OCI-LY3 (cell line): ENCODE measurements at regions not wholly inside any gene's neighbourhood (a gene's known extent, or its start where the extent isn't known, plus 50 kb on each side); places are given as distances from the start of the nearest gene placed in this dataset.
A peak's percentile ranks its signal among the peaks of the same experiment; 100 is the strongest.

Experiments used
- H2AFZ ChIP-seq: fragments of 200-600, 300-600 bp; shearing (Covaris generic); 2 replicates; pipeline ENCODE4 v1.6.0; 2014; ENCODE audit warnings: antibody characterized with exemption, low read depth, low read length
- H3K27ac ChIP-seq: fragments of 200-600, 300-600 bp; sonication (generic); 2 replicates; pipeline ENCODE4 v1.5.1; 2014; ENCODE audit warnings: mild to moderate bottlenecking, low read length, moderate library complexity, mixed read lengths
- H3K27me3 ChIP-seq: fragments of 200-600, 300-600 bp; sonication (generic); 2 replicates; pipeline ENCODE4 v1.6.1; 2014; ENCODE audit warnings: low read depth, low read length, mixed read lengths
- H3K36me3 ChIP-seq: fragments of 200-600, 300-600 bp; sonication (generic); replicated peaks from 2 replicates; pipeline ENCODE3; 2014; ENCODE audit warnings: low read depth, low read length, mixed read lengths
- H3K4me1 ChIP-seq: fragments of 300-600, 200-600 bp; sonication (generic); 2 replicates; pipeline ENCODE4 v1.6.1; 2014; ENCODE audit warnings: low read length, mixed read lengths
- H3K4me2 ChIP-seq: fragments of 200-600, 300-600 bp; sonication (generic); 2 replicates; pipeline ENCODE4 v1.6.1; 2014; ENCODE audit warnings: low read length, mixed read lengths
- H3K4me3 ChIP-seq: fragments of 300-600, 200-600 bp; sonication (generic); 2 replicates; pipeline ENCODE4 v1.5.1; 2014; ENCODE audit warnings: antibody characterized with exemption, mild to moderate bottlenecking, low read length, moderate library complexity
- H3K79me2 ChIP-seq: fragments of 300-600, 200-600 bp; shearing (Covaris generic); 2 replicates; pipeline ENCODE4 v1.6.1; 2014; ENCODE audit warnings: mild to moderate bottlenecking, low read length, mixed read lengths
- H3K9ac ChIP-seq: fragments of 300-600, 200-600 bp; shearing (Covaris generic); 2 replicates; pipeline ENCODE4 v1.6.0; 2014; ENCODE audit warnings: mild to moderate bottlenecking, low read length, moderate library complexity
- H3K9me3 ChIP-seq: fragments of 200-600, 300-600 bp; shearing (Covaris generic); 2 replicates; pipeline ENCODE4 v1.6.1; 2014; ENCODE audit warnings: low read length, mixed read lengths; ENCODE audit not compliant: insufficient read depth
- H4K20me1 ChIP-seq: fragments of 200-600, 300-600 bp; sonication (generic); 2 replicates; pipeline ENCODE4 v1.6.1; 2016; ENCODE audit warnings: low read length, mixed read lengths; ENCODE audit not compliant: insufficient read depth
- EZH2phosphoT487 ChIP-seq: fragments of 200-600 bp; shearing (Covaris generic); IDR thresholded peaks from 2 replicates; pipeline ENCODE4 v1.6.1; 2018; ENCODE audit warnings: antibody characterized with exemption, mixed run types, low read depth
- TF ChIP-seq, protein P1 (sequence below): fragments of 200-600, 300-600 bp; sonication (generic); IDR thresholded peaks from 2 replicates; pipeline ENCODE4 v1.5.1; 2014; ENCODE audit warnings: antibody characterized with exemption, low read length, low read depth

DNA sequence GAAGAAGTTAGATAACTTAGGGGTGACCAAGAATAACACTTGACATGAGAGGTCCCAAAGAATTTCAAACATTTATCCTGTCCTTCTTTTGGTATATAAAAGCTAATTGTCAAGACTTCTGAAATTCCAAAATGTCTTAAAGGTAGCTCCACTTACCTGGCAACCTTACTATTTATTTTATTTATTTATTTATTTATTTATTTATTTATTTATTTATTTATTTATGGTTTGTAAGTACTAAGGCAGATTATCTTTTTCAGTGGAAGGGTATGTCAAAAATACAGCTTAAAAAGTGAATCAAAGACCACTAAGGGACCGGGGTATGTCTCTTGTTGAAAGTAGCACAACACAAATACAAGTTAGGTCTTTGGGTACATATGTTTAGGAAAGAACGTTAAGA, 620.8 kb upstream of the B3GALT2 start:
- Histone ChIP-seq H2AFZ (no peak overlapping the region), H3K4me1 (peaks cover 31% of the 10 kb centered on the region), H3K36me3 (no peaks in the 10 kb centered on the region), H3K4me3 (no peak overlapping the region), H3K27me3 (no peaks in the 10 kb centered on the region), H3K9me3 (no peaks in the 10 kb centered on the region), H4K20me1 (no peaks in the 10 kb centered on the region), H3K9ac (no peak overlapping the region), H3K27ac (no peak overlapping the region), H3K79me2 (no peaks in the 10 kb centered on the region), H3K4me2 (no peak overlapping the region)
- TF ChIP-seq EZH2phosphoT487: no peak
- TF ChIP-seq, protein P1, sequence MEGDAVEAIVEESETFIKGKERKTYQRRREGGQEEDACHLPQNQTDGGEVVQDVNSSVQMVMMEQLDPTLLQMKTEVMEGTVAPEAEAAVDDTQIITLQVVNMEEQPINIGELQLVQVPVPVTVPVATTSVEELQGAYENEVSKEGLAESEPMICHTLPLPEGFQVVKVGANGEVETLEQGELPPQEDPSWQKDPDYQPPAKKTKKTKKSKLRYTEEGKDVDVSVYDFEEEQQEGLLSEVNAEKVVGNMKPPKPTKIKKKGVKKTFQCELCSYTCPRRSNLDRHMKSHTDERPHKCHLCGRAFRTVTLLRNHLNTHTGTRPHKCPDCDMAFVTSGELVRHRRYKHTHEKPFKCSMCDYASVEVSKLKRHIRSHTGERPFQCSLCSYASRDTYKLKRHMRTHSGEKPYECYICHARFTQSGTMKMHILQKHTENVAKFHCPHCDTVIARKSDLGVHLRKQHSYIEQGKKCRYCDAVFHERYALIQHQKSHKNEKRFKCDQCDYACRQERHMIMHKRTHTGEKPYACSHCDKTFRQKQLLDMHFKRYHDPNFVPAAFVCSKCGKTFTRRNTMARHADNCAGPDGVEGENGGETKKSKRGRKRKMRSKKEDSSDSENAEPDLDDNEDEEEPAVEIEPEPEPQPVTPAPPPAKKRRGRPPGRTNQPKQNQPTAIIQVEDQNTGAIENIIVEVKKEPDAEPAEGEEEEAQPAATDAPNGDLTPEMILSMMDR: no peak

DNA sequence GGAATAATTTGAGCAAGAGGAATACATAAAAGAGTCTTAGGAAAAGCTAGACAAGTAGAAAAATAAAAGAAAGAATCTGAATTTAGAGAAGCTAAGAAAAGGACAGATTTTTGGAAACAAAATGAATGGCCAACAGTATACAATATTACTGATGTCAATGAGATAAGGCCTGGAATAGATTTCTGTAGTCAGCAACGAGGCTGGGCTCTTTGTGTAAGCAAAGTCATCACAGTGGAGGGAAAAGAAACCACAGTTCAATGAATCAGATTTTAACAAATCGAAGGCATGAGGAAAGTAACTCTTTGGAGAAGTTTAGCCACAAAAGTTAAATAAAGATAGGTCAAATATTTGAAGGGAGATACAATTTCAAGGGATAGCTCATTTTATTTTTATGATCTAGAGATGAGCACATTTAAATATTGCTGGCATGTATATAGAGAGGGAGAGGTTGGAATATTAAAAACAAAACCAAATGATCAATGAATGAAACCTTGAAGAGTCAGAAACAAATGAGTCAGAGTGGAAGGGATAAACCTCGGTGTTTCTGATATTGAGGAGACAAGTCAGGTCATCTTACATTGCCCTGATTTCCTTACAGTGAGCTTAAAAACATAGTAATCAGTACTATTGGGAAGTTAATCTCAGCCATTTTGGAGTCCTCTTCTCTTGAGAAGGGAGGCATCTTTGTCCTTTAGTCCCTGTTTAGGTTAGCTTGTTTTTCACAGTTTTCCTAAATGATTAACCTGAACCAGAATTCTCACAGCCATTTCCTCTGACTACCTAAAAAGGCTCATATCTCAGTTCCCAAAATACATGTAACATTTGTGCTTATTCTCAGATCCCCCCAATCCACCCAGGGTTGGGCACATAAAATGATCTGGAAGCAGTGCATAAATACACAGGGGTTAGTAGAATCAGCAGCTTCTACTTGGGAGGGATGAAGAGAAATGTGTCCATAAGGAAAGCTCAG, 620.0 kb upstream of the B3GALT2 start:
- no peak for TF ChIP-seq EZH2phosphoT487
- TF ChIP-seq, protein P1: no peak
- Histone ChIP-seq H3K27me3 (no peaks in the 10 kb centered on the region), H3K27ac (no peak overlapping the region), H3K79me2 (no peaks in the 10 kb centered on the region), H3K4me3 (no peak overlapping the region), H3K9ac (no peak overlapping the region), H3K4me2 (peak overlapping the region; percentile 22), H4K20me1 (no peaks in the 10 kb centered on the region), H2AFZ (0 out of 2 replicates have a peak overlapping the region, but pooled peaks have one; percentile 10), H3K36me3 (no peaks in the 10 kb centered on the region), H3K9me3 (no peaks in the 10 kb centered on the region), H3K4me1 (peaks cover 36% of the 10 kb centered on the region)

GRCh38 chr1:193799948-193800690, 613.7 kb upstream of the B3GALT2 start:
- no peaks in the 10 kb centered on the region for H4K20me1 ChIP-seq
- no peak overlapping the region for H3K4me3 ChIP-seq
- TF ChIP-seq, protein P1: no peak
- TF ChIP-seq EZH2phosphoT487: no peak
- no peaks in the 10 kb centered on the region for H3K27me3 ChIP-seq
- H2AFZ ChIP-seq: no peak overlapping the region
- H3K36me3 ChIP-seq: no peaks in the 10 kb centered on the region
- no peak overlapping the region for H3K4me2 ChIP-seq
- H3K9ac ChIP-seq: no peak overlapping the region
- no peak overlapping the region for H3K27ac ChIP-seq
- no peaks in the 10 kb centered on the region for H3K9me3 ChIP-seq
- peaks cover 14% of the 10 kb centered on the region for H3K4me1 ChIP-seq
- H3K79me2 ChIP-seq: no peaks in the 10 kb centered on the region

DNA sequence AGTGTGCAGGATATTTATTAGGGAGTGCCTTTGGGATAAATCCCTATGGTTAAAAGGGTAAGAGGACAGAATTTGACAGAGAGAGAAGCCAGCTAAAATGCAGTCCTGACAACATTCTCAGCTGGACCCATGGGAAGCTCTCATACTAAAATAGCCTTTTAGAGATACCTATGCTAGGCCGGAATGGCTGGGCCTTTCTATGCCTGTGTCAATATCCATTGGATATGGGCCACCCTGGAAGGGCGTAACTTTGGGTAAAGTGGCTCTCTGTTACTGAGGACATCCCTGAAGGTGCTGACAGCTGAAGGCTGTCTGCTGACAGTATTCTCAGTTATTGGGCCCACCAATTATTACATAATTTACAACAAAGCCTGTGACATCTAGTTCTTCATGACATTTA, 613.0 kb upstream of the B3GALT2 start:
- Histone ChIP-seq H3K27ac (no peak overlapping the region), H3K4me3 (no peak overlapping the region), H4K20me1 (no peaks in the 10 kb centered on the region), H2AFZ (no peak overlapping the region), H3K79me2 (no peaks in the 10 kb centered on the region), H3K36me3 (no peaks in the 10 kb centered on the region), H3K4me2 (no peak overlapping the region), H3K4me1 (peaks cover 14% of the 10 kb centered on the region), H3K9me3 (no peaks in the 10 kb centered on the region), H3K27me3 (no peaks in the 10 kb centered on the region), H3K9ac (no peak overlapping the region)
- no peak for TF ChIP-seq EZH2phosphoT487
- TF ChIP-seq, protein P1: no peak
